Osteocyte (in vitro differentiated cells): ENCODE measurements at regions not wholly inside any gene's neighbourhood (a gene's known extent, or its start where the extent isn't known, plus 50 kb on each side); places are given as distances from the start of the nearest gene placed in this dataset.

Experiments used
- DNase-seq: peaks from one replicate; pipeline ENCODE4 v3.0.0; 2021; ENCODE audit warnings: mixed read lengths; ENCODE audit not compliant: unreplicated experiment; ENCODE audit errors: extremely low spot score
- H3K27ac Mint-ChIP-seq: one replicate; pipeline ENCODE4 v1.8.0; 2021; ENCODE audit warnings: mild to moderate bottlenecking, mixed read lengths; ENCODE audit not compliant: unreplicated experiment
- H3K27me3 Mint-ChIP-seq: one replicate; pipeline ENCODE4 v1.8.0; 2021; ENCODE audit warnings: mixed read lengths; ENCODE audit not compliant: unreplicated experiment
- H3K36me3 Mint-ChIP-seq: one replicate; pipeline ENCODE4 v1.8.0; 2021; ENCODE audit warnings: mixed read lengths; ENCODE audit not compliant: unreplicated experiment
- H3K4me1 Mint-ChIP-seq: one replicate; pipeline ENCODE4 v1.8.0; 2021; ENCODE audit warnings: mixed read lengths; ENCODE audit not compliant: unreplicated experiment
- H3K4me3 Mint-ChIP-seq: one replicate; pipeline ENCODE4 v1.8.0; 2021; ENCODE audit warnings: mild to moderate bottlenecking, moderate library complexity, mixed read lengths; ENCODE audit not compliant: unreplicated experiment
- H3K9me3 Mint-ChIP-seq: one replicate; pipeline ENCODE4 v1.8.0; 2021; ENCODE audit warnings: mixed read lengths; ENCODE audit not compliant: unreplicated experiment
- TF ChIP-seq, protein P1 (sequence below): fragments of 200-600 bp; sonication (generic); IDR thresholded peaks from 2 replicates; pipeline ENCODE4 v1.5.0; 2021; ENCODE audit warnings: antibody characterized with exemption, mild to moderate bottlenecking, moderate library complexity

DNA sequence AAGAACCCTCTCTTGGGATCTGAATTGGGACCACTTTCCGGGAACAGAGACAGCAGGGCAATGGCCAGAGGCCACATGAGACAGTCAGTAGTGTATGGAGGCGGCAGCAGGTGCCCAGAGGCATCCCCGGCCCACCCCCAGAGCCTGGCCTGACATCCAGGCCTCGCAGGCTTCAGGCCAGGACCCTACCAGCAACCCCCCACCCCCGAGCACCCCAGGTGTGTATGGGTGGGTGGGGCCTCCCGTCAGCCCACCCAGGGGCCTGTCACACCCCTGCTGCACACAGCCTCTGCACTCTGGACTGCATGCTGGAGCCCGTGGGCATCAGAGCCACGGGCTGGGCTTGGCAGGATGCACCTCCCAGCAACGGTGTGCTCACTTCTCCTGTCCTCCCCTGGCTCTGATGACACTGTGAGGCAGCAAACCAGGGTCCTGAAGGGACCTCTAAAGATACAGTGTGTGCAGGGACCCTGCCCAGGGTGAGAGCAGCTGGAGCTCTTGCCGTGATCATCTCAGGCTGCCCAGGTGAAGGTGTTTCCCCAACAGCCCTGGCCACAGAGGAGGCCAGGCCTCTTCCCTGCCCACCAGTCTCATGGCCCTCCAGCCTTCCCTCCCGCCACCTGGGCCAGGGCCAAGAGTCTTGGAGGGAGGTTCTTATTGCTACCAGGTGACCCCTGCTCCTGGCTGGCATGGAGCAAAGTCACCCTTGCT, 88.8 kb upstream of the SEPTIN5 start:
- no peak overlapping the region for H3K4me3 Mint-ChIP-seq

DNA sequence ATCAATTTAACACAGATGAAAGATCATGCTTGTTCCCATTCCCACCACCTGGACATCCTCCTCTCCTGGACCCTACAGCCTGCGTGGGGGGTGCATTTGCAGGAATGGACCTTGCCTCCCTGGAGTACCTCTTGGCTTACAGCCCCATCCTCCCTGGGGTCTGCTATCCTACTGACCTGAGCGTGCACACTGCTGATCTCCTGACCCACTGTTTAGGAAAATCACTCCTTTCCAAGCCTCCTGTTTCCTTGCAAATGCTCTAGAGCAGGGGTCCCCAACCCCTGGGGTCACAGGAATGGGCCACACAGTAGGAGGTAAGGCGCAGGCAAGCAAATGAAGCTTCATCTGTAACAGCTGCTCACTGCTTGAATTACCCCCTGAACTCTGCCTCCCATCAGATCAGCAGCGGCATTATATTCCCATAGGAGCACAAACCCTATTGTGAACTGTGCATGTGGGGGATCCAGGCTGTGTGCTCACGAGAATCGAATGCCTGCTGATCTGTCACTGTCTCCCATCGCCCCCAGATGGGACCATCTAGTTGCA, 88.2 kb upstream of the SEPTIN5 start:
- TF ChIP-seq, protein P1, sequence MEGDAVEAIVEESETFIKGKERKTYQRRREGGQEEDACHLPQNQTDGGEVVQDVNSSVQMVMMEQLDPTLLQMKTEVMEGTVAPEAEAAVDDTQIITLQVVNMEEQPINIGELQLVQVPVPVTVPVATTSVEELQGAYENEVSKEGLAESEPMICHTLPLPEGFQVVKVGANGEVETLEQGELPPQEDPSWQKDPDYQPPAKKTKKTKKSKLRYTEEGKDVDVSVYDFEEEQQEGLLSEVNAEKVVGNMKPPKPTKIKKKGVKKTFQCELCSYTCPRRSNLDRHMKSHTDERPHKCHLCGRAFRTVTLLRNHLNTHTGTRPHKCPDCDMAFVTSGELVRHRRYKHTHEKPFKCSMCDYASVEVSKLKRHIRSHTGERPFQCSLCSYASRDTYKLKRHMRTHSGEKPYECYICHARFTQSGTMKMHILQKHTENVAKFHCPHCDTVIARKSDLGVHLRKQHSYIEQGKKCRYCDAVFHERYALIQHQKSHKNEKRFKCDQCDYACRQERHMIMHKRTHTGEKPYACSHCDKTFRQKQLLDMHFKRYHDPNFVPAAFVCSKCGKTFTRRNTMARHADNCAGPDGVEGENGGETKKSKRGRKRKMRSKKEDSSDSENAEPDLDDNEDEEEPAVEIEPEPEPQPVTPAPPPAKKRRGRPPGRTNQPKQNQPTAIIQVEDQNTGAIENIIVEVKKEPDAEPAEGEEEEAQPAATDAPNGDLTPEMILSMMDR: no peak
- peaks cover 18% of the 10 kb centered on the region for H3K27me3 Mint-ChIP-seq

More for the DNA sequence above, 88.8 kb upstream of the SEPTIN5 start:
- Mint-ChIP-seq H3K9me3 (no peaks in the 10 kb centered on the region), H3K27ac (no peak overlapping the region), H3K27me3 (peaks cover 19% of the 10 kb centered on the region), H3K36me3 (no peaks in the 10 kb centered on the region), H3K4me1 (peaks cover 4% of the 10 kb centered on the region)
- no peak for DNase-seq
- TF ChIP-seq, protein P1: no peak

DNA sequence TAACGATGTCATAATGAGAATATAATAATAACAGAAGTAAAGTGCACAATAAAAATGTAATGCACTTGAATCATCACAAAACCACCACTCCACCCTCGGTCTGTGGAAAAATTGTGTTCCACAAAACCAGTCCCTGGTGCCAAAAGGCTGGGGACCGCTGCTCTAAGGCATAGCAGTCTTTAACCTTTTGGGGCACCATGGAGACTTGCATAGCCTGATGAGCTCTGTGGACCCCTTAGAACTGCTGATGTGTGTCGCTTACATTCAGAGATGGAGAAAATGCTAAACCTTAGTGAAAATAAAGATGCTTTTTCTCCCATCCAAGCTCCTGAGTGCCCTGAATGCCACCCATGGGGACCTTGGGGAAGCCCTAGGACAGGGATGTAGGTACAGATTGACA, 87.6 kb upstream of the SEPTIN5 start:
- H3K9me3 Mint-ChIP-seq: no peaks in the 10 kb centered on the region
- H3K27ac Mint-ChIP-seq: no peak overlapping the region
- DNase-seq: no peak

More for the DNA sequence above, 88.2 kb upstream of the SEPTIN5 start:
- H3K9me3 Mint-ChIP-seq: no peaks in the 10 kb centered on the region
- no peaks in the 10 kb centered on the region for H3K36me3 Mint-ChIP-seq
- H3K4me1 Mint-ChIP-seq: peaks cover 4% of the 10 kb centered on the region
- no peak for DNase-seq
- no peak overlapping the region for H3K27ac Mint-ChIP-seq
- H3K4me3 Mint-ChIP-seq: no peak overlapping the region

DNA sequence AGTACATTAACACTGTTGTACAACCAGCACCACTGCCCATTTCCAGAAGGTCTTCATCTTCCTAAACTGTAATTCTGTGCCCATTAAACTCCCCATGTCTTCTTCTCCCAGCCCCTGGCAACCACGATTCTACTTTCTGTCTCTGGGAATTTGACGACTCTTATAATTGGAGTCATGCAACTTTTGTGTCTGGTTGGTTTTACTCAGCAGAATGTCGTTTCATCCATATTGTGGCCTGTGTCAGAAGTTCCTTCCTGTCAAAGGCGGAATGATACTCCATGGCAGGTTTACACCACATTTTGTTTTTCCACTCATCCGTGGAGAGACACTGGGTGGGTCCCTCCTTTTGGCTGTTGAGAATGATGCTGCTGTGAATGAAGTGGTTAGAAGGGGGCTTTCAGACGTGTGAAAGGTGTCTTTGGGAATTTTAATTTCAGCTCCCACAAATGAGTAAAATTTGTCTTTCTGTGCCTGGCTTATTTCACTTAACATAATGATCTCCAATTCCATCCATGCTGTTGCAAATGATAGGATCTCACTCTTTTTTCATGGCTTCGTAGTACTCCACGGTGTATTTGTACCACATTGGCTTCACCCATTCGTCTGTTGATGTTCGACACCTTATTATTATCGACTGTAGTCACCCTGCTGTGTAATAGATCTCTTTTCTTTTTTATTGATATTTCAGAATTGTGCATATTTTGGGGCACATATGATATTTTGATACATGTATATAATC, 86.1 kb upstream of the SEPTIN5 start:
- no peak for DNase-seq
- TF ChIP-seq, protein P1: no peak
- Mint-ChIP-seq H3K36me3 (no peaks in the 10 kb centered on the region), H3K4me3 (no peak overlapping the region), H3K4me1 (peaks cover 8% of the 10 kb centered on the region), H3K27ac (no peak overlapping the region), H3K9me3 (no peaks in the 10 kb centered on the region), H3K27me3 (peaks cover 9% of the 10 kb centered on the region)

More for the DNA sequence above, 87.6 kb upstream of the SEPTIN5 start:
- TF ChIP-seq, protein P1: no peak
- Mint-ChIP-seq H3K4me3 (no peak overlapping the region), H3K36me3 (no peaks in the 10 kb centered on the region), H3K4me1 (peaks cover 2% of the 10 kb centered on the region), H3K27me3 (peaks cover 13% of the 10 kb centered on the region)

DNA sequence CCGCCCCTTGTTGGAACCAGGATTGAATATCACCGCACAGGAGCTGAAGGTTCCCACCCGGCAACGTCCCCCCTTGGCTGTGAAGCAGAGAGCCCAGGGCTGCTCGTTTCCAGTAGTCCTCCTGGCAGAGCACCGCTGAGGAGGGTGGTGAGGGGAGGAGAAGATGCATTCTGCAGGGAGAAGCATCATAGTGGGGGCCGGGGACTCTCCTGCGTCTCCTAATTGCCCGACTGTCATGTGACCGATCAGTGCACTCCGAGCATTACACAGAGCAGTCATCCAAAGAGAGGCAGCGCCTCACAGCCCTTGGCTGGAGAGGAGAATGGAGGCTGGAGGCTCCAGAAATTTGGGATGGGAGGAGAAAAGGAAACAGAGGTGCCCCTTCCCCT, 85.0 kb upstream of the SEPTIN5 start:
- Mint-ChIP-seq H3K9me3 (no peaks in the 10 kb centered on the region), H3K27me3 (peaks cover 6% of the 10 kb centered on the region), H3K36me3 (no peaks in the 10 kb centered on the region), H3K4me1 (peaks cover 8% of the 10 kb centered on the region), H3K4me3 (no peak overlapping the region), H3K27ac (no peak overlapping the region)
- TF ChIP-seq, protein P1: no peak
- DNase-seq: no peak
